RWPE2 (cell line): ENCODE measurements at regions not wholly inside any gene's neighbourhood (a gene's known extent, or its start where the extent isn't known, plus 50 kb on each side); places are given as distances from the start of the nearest gene placed in this dataset.
"Not testable (repeated sequence)": the region's sequence is repeated elsewhere in the genome, so short reads cannot be mapped to it uniquely, and the experiment has no call there.

Source experiments
- ATAC-seq: fragments of 200-7000 bp; cut with Tn5 transposase; 3 replicates; pipeline ENCODE4 v1.9.1; 2021; ENCODE audit warnings: low read depth
- DNase-seq: peaks from one replicate; pipeline ENCODE4 v3.0.0-alpha.2; 2020; ENCODE audit warnings: low spot score
- H3K27ac ChIP-seq: fragments of 450-650 bp; 2 replicates; pipeline ENCODE4 v1.5.1; 2017; ENCODE audit warnings: mild to moderate bottlenecking; ENCODE audit not compliant: poor library complexity, severe bottlenecking
- H3K27me3 ChIP-seq: fragments of 250-450 bp; sonication (Bioruptor Pico); 2 replicates; pipeline ENCODE4 v1.5.1; 2021; ENCODE audit warnings: mild to moderate bottlenecking, moderate library complexity; ENCODE audit not compliant: insufficient read depth, poor library complexity, severe bottlenecking
- H3K36me3 ChIP-seq: fragments of 250-450 bp; sonication (Bioruptor Pico); 2 replicates; pipeline ENCODE4 v1.5.1; 2020; ENCODE audit warnings: low read depth, mild to moderate bottlenecking, moderate library complexity
- H3K4me1 ChIP-seq: fragments of 250-450 bp; sonication (Bioruptor Pico); 2 replicates; pipeline ENCODE4 v1.5.1; 2021; ENCODE audit warnings: mild to moderate bottlenecking, moderate library complexity; ENCODE audit not compliant: insufficient read depth, poor library complexity, severe bottlenecking
- H3K4me3 ChIP-seq: fragments of 250-450 bp; sonication (Bioruptor Pico); 2 replicates; pipeline ENCODE4 v1.5.1; 2021; ENCODE audit warnings: mild to moderate bottlenecking, moderate library complexity; ENCODE audit not compliant: severe bottlenecking
- H3K9me3 ChIP-seq: fragments of 250-450 bp; sonication (Bioruptor Pico); 2 replicates; pipeline ENCODE4 v1.5.1; 2021; ENCODE audit warnings: mild to moderate bottlenecking, moderate library complexity; ENCODE audit not compliant: severe bottlenecking
- TF ChIP-seq, protein P1 (sequence below): fragments of 450-650 bp; IDR thresholded peaks from one replicate; pipeline ENCODE4 v1.5.1; 2017; ENCODE audit warnings: mild to moderate bottlenecking, moderate library complexity; ENCODE audit not compliant: poor library complexity, severe bottlenecking

DNA sequence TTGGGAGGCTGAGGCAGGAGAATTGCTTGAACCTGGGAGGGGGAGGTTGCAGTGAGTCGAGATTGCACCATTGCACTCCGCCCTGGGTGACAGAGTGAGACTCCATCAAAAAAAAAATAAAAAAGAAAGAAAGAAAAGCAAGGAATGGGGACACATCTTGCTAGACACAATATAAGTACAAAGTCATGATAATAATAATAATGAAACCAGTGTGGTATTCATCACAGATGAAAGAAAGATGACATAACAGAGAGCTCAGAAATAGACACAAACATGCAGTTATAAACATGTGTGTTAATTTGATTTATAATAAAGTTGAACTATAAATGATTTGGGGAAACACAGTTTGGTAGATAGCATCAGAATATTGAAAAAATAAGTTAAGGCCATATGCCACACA lies 264.1 kb downstream of the SRGAP2C start:
- DNase-seq (no peak), ATAC-seq (no peak)
- Histone ChIP-seq H3K36me3 (no peaks in the 10 kb centered on the region), H3K27me3 (no peaks in the 10 kb centered on the region), H3K27ac (no peak overlapping the region), H3K4me3 (no peak overlapping the region), H3K4me1 (peaks cover 6% of the 10 kb centered on the region), H3K9me3 (no peaks in the 10 kb centered on the region)
- TF ChIP-seq, protein P1, sequence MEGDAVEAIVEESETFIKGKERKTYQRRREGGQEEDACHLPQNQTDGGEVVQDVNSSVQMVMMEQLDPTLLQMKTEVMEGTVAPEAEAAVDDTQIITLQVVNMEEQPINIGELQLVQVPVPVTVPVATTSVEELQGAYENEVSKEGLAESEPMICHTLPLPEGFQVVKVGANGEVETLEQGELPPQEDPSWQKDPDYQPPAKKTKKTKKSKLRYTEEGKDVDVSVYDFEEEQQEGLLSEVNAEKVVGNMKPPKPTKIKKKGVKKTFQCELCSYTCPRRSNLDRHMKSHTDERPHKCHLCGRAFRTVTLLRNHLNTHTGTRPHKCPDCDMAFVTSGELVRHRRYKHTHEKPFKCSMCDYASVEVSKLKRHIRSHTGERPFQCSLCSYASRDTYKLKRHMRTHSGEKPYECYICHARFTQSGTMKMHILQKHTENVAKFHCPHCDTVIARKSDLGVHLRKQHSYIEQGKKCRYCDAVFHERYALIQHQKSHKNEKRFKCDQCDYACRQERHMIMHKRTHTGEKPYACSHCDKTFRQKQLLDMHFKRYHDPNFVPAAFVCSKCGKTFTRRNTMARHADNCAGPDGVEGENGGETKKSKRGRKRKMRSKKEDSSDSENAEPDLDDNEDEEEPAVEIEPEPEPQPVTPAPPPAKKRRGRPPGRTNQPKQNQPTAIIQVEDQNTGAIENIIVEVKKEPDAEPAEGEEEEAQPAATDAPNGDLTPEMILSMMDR: no peak

DNA sequence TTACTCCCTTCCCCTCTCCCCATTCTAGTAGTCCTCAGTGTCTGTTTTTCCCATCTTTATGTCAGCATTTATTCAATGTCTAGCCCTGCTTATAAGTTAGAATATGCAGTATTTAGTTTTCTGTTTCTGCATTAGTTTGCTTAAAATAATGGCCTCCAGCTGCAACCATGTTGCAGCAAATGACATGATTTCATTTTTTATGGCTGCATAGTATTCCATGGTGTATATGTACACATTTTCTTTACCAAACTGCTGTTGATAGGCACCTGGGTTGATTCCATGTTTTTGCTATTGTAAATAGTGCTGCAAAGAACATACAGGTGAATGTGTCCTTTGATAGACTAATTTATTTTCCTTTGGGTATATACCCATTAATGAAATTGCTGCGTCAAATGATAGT lies 267.7 kb downstream of the SRGAP2C start:
- Histone ChIP-seq H3K27ac (no peak overlapping the region), H3K4me3 (no peak overlapping the region), H3K27me3 (no peaks in the 10 kb centered on the region), H3K36me3 (no peaks in the 10 kb centered on the region), H3K9me3 (no peaks in the 10 kb centered on the region), H3K4me1 (no peaks in the 10 kb centered on the region)
- TF ChIP-seq, protein P1: no peak
- DNase-seq (no peak), ATAC-seq (no peak)

DNA sequence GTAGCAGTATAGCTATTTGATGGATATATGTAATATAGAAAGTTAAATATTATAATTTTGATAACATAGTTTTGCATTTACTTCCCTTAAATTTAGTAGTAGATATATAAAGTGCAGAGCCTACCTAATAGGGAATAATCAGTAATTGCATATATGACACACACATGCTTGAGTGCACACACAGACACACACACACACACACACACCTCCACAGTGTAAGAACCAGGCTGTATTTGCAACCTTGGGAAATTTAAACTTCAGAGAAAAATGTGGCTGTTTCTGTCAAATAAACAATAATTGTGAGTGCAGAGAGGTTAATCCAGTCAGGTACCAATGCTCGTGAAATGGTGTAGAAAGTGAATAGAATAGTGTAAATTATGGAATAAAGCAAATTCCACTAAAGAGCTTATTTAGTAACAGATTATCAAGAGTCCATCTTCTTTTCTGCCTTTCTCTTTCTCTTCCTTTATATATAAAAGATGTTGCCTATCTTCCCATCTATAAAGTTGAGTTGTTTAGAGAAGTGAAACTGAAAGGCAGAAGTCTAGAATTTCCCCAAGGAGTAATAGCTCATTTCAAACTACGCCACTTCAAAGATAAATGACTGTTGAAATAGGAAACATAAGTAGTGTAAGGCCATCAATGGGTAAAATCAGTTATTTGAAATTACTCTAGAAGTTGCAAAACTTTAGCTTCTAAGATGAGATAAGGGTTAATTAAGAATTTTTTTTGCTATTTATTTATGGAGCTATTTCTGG lies 273.7 kb downstream of the SRGAP2C start:
- ATAC-seq (no peak), DNase-seq (no peak)
- no peaks in the 10 kb centered on the region for H3K4me1 ChIP-seq
- no peaks in the 10 kb centered on the region for H3K9me3 ChIP-seq
- H3K36me3 ChIP-seq: no peaks in the 10 kb centered on the region
- H3K4me3 ChIP-seq: no peak overlapping the region
- H3K27ac ChIP-seq: no peak overlapping the region
- no peaks in the 10 kb centered on the region for H3K27me3 ChIP-seq
- TF ChIP-seq, protein P1: no peak

DNA sequence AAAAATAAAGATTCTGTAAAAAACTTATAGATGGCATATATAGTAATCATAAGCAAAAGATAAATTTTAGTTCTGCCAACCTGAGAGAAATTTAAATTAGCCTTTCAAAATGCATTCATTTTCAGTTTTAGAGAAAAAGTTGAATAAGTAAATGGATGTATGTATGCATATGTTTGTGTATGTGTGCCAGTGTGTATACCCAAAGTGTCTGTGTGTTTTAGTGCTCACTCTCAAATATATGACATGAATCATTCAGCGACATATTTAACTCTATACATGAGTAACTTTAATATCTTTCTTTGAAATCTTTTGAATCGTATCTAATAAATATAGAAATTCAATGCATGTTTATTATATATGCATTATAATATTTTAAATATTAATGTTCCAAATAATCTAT lies 274.5 kb downstream of the SRGAP2C start:
- Histone ChIP-seq H3K4me3 (no peak overlapping the region), H3K9me3 (no peaks in the 10 kb centered on the region)

DNA sequence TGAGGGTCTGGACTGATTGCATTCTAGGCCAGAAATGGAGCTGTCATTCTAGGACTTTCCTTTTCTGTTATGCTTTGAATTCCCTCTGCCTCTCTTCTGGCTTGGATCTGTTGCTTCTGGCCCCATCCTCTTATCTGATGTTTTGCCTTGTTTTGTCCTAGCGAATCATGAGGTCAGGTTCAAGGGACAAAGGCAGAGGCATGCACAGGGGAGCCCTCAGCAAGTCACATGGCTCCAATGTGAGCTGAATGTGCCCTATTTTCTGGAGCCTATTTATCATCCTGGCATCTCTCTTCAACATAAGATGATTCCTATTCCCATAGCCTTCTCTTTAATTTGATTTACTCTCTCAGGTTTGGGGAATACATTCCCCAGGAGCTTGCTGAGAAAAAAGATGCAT lies 284.6 kb downstream of the SRGAP2C start:
- not testable (repeated sequence) for ATAC-seq, H3K27me3 ChIP-seq, H3K4me1 ChIP-seq, DNase-seq, H3K36me3 ChIP-seq, H3K27ac ChIP-seq, H3K4me3 ChIP-seq, H3K9me3 ChIP-seq

More for the DNA sequence above, 274.5 kb downstream of the SRGAP2C start:
- Histone ChIP-seq H3K36me3 (no peaks in the 10 kb centered on the region), H3K27ac (no peak overlapping the region), H3K27me3 (no peaks in the 10 kb centered on the region), H3K4me1 (no peaks in the 10 kb centered on the region)
- DNase-seq (no peak), ATAC-seq (no peak)
- TF ChIP-seq, protein P1: no peak

DNA sequence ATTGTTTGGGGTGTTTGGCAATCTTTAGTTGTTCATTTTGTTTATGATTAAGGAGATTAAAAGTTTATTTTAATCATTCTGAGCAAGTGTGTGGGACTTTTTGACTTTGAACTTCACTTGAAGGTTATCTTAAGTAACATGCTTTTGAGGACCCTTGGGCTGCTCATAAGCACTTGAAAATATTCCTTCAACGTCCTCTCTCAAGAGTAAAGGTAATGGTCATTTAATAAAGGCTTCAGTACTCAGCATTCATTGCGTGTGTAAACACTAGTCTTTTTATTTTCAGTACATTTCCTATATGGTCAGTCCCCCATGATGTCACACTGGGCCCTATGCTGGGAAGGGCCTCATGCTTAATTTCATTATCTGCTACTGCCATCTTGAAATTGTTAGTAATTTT lies 285.6 kb downstream of the SRGAP2C start:
- H3K4me1 ChIP-seq, DNase-seq, H3K27ac ChIP-seq: not testable (repeated sequence)

More for the DNA sequence above, 285.6 kb downstream of the SRGAP2C start:
- not testable (repeated sequence) for H3K36me3 ChIP-seq, H3K27me3 ChIP-seq, ATAC-seq, H3K9me3 ChIP-seq, H3K4me3 ChIP-seq
